ENCODE measurements at regions not wholly inside any gene's neighbourhood (a gene's known extent, or its start where the extent isn't known, plus 50 kb on each side); places are given as distances from the start of the nearest gene placed in this dataset.

DNA sequence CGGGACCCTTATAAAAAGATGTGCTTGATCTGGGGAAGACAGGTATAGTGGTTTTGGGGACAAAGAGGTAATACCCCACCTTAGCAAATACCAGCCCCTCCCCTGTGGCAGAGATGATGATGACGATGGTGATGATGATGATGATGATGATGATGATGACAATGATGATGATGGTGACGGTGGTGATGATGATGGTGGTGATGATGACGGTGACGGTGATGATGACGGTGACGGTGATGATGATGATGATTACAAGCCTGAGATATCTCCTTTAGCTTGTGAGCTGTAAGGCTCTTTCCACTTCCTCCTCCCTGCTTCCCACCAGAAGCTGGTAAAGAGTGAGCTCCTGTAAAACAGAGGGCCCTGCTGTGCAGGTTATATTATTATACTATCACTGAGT is 89.5 kb upstream of the TMEM45B start:
- TF ChIP-seq, protein P1, sequence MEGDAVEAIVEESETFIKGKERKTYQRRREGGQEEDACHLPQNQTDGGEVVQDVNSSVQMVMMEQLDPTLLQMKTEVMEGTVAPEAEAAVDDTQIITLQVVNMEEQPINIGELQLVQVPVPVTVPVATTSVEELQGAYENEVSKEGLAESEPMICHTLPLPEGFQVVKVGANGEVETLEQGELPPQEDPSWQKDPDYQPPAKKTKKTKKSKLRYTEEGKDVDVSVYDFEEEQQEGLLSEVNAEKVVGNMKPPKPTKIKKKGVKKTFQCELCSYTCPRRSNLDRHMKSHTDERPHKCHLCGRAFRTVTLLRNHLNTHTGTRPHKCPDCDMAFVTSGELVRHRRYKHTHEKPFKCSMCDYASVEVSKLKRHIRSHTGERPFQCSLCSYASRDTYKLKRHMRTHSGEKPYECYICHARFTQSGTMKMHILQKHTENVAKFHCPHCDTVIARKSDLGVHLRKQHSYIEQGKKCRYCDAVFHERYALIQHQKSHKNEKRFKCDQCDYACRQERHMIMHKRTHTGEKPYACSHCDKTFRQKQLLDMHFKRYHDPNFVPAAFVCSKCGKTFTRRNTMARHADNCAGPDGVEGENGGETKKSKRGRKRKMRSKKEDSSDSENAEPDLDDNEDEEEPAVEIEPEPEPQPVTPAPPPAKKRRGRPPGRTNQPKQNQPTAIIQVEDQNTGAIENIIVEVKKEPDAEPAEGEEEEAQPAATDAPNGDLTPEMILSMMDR (IDR thresholded peaks at IDR 0.05 in 2 of 3, conservative IDR thresholded peaks at IDR 0.05 in 1 of 3; ENCODE audit: insufficient read depth in 2 of 3, low read depth in 1 of 3, low read length in 3 of 3) = no peak
- TF ChIP-seq ZKSCAN8 (CRISPR knock-in tag; IDR thresholded peaks at IDR 0.05) (no peak), SMARCC2 (IDR thresholded peaks at IDR 0.05; ENCODE audit: low read depth) (no peak), SAFB (IDR thresholded peaks at IDR 0.05; ENCODE audit: borderline replicate concordance, low read depth, low read length) (no peak), SAP30 (IDR thresholded peaks at IDR 0.05; ENCODE audit: borderline replicate concordance, insufficient read depth, low read depth, low read length, poor library complexity, severe bottlenecking) (no peak), NCOA2 (IDR thresholded peaks at IDR 0.05; ENCODE audit: partially characterized antibody in 2 of 2) (no peak), STAT5A (IDR thresholded peaks at IDR 0.05; ENCODE audit: borderline replicate concordance, low read length) (no peak), U2AF1 (optimal IDR thresholded peaks at IDR 0.05; ENCODE audit: low read depth, low read length) (no peak), SETDB1 (IDR thresholded peaks at IDR 0.05; ENCODE audit: low read length) (no peak)
- TF ChIP-seq, protein P2, sequence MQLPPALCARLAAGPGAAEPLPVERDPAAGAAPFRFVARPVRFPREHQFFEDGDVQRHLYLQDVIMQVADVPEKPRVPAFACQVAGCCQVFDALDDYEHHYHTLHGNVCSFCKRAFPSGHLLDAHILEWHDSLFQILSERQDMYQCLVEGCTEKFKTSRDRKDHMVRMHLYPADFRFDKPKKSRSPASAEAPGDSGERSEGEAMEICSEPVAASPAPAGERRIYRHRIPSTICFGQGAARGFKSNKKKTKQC (CRISPR knock-in tag; IDR thresholded peaks at IDR 0.05) = no peak

Data from K562 (cell line).